ENCODE measurements at regions not wholly inside any gene's neighbourhood (a gene's known extent, or its start where the extent isn't known, plus 50 kb on each side); places are given as distances from the start of the nearest gene placed in this dataset.

GRCh38 chr3:104206925-104207324 is 1159.8 kb upstream of the ALCAM start:
- no peak for TF ChIP-seq CTCF (IDR thresholded peaks at IDR 0.05)
- TF ChIP-seq POLR2A (IDR thresholded peaks at IDR 0.05) = no peak
